BE2C (cell line): ENCODE measurements at regions not wholly inside any gene's neighbourhood (a gene's known extent, or its start where the extent isn't known, plus 50 kb on each side); places are given as distances from the start of the nearest gene placed in this dataset.

Experiments
- DNase-seq: peaks from one replicate; pipeline ENCODE4 v3.0.0-alpha.2; 2020
- H3K27me3 ChIP-seq: fragments of 250-450 bp; sonication (Bioruptor Pico); 2 replicates; pipeline ENCODE4 v1.5.1; 2020; ENCODE audit warnings: mild to moderate bottlenecking
- H3K36me3 ChIP-seq: fragments of 250-450 bp; sonication (Bioruptor Pico); 2 replicates; pipeline ENCODE4 v1.5.1; 2020; ENCODE audit warnings: mild to moderate bottlenecking
- H3K4me1 ChIP-seq: fragments of 250-450 bp; sonication (Bioruptor Pico); 2 replicates; pipeline ENCODE4 v1.5.1; 2020
- H3K4me3 ChIP-seq: 2 replicates; pipeline ENCODE4 v1.5.1; 2011; ENCODE audit warnings: low read depth, low read length
- H3K9me3 ChIP-seq: fragments of 250-450 bp; sonication (Bioruptor Pico); 2 replicates; pipeline ENCODE4 v1.5.1; 2020
- TF ChIP-seq, protein P1 (sequence below): IDR thresholded peaks from 2 replicates; pipeline ENCODE4 v1.5.1; 2012; ENCODE audit warnings: mild to moderate bottlenecking, low read depth, low read length

DNA sequence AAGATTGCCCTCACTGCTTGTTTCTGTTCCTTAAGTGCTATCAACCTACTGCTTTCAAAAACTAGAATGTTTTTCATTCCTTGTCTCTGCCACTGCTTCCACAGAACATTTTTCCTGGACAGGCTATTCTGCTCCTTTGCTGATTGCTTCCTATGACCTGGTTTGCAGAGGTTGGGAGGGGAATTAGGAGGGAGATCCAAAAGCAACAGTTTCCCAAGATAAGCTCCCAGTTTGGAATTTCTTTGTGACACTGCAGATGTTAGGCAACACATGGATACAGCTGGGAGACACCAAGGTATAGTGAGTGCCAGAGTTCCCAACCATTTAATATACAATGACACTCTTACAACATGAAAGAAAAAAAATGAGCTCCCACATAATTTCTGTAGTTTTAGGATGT lies 1036.5 kb downstream of the ROBO2 start:
- Histone ChIP-seq H3K4me1 (no peaks in the 10 kb centered on the region), H3K27me3 (no peaks in the 10 kb centered on the region), H3K9me3 (no peaks in the 10 kb centered on the region), H3K36me3 (no peaks in the 10 kb centered on the region), H3K4me3 (no peak overlapping the region)
- TF ChIP-seq, protein P1, sequence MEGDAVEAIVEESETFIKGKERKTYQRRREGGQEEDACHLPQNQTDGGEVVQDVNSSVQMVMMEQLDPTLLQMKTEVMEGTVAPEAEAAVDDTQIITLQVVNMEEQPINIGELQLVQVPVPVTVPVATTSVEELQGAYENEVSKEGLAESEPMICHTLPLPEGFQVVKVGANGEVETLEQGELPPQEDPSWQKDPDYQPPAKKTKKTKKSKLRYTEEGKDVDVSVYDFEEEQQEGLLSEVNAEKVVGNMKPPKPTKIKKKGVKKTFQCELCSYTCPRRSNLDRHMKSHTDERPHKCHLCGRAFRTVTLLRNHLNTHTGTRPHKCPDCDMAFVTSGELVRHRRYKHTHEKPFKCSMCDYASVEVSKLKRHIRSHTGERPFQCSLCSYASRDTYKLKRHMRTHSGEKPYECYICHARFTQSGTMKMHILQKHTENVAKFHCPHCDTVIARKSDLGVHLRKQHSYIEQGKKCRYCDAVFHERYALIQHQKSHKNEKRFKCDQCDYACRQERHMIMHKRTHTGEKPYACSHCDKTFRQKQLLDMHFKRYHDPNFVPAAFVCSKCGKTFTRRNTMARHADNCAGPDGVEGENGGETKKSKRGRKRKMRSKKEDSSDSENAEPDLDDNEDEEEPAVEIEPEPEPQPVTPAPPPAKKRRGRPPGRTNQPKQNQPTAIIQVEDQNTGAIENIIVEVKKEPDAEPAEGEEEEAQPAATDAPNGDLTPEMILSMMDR: no peak
- DNase-seq: no peak

DNA sequence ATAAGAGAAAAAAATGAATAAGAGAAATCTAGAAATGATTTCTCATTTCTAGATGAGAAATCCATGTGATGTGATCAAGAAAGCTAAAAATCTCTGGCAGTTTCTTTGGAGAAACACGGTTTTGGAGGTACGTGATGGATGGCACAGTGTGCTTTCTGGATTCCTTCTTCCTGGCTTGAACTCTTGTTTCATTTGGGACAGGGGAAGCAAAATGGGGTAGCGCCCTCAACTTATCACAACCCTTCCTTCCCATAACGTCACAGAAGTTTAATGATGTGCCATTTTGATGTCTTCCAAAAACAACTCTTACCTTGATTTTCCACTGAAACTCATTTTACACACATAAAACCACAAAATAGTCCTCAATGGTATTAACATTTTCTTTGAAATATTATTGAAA lies 1037.3 kb downstream of the ROBO2 start:
- no peak for DNase-seq
- no peaks in the 10 kb centered on the region for H3K36me3 ChIP-seq
- H3K9me3 ChIP-seq: no peaks in the 10 kb centered on the region
- H3K27me3 ChIP-seq: no peaks in the 10 kb centered on the region
- no peaks in the 10 kb centered on the region for H3K4me1 ChIP-seq
- H3K4me3 ChIP-seq: no peak overlapping the region
- TF ChIP-seq, protein P1: no peak

DNA sequence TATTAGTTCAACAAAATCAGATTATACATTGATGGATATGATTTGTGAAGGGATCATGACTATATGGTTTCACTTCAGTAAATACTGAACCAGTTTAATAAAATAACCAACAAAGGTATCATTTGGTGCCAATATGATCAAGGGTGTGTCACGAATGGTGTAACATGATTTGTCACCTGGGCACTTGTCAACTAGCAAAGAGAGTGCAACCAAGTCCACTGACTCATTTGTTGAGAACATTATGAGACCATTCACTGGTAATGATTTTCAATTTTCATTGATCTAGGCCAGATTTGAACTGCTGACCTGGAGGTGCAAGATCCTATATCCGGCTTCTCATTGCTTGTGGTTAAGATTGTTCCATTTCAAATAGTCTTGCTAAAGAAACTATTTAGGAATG lies 1037.9 kb downstream of the ROBO2 start:
- TF ChIP-seq, protein P1: no peak
- H3K27me3 ChIP-seq: no peaks in the 10 kb centered on the region
- DNase-seq: no peak
- no peak overlapping the region for H3K4me3 ChIP-seq
- no peaks in the 10 kb centered on the region for H3K36me3 ChIP-seq
- no peaks in the 10 kb centered on the region for H3K9me3 ChIP-seq
- no peaks in the 10 kb centered on the region for H3K4me1 ChIP-seq

DNA sequence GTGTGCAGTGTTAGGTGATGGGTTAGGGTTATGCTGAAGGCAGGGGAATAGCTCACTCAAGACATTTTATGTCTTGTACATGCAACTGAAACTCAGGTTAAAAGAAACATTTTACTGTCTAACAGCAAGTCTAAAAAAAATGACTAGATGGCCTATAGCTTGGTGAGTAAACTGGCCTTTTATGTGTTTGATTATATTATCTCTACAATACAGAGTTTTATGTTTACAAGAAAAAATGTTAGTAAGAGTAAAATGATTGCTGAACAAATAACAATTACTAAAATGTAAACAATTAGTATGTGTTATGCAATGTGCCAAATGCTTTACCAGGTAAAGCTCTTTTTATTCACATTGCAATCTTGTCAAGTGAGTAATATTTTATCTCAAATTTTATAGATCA lies 1039.6 kb downstream of the ROBO2 start:
- Histone ChIP-seq H3K4me3 (no peak overlapping the region), H3K4me1 (no peaks in the 10 kb centered on the region), H3K27me3 (no peaks in the 10 kb centered on the region), H3K9me3 (no peaks in the 10 kb centered on the region), H3K36me3 (no peaks in the 10 kb centered on the region)
- TF ChIP-seq, protein P1: no peak
- DNase-seq: no peak

DNA sequence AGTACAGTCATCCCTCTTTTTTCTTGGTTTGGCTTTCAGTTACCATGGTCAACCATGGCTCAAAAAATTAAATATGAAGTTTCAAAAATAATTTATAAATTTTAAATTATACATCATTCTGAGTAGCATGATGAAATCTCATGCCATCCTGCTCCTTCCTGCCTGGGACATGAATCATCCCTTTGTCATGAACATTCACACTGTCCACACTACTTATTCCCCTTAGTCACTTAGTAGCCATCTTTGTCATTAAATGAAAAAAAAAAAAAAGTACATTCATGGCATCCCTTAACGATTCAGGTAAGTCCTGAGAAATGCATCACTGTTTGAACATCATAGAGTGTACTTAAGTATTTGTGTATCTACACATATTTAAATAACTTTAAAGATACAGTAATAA lies 1046.3 kb downstream of the ROBO2 start:
- TF ChIP-seq, protein P1: no peak
- Histone ChIP-seq H3K27me3 (no peaks in the 10 kb centered on the region), H3K4me1 (no peaks in the 10 kb centered on the region), H3K9me3 (no peaks in the 10 kb centered on the region), H3K4me3 (no peak overlapping the region), H3K36me3 (no peaks in the 10 kb centered on the region)
- no peak for DNase-seq

DNA sequence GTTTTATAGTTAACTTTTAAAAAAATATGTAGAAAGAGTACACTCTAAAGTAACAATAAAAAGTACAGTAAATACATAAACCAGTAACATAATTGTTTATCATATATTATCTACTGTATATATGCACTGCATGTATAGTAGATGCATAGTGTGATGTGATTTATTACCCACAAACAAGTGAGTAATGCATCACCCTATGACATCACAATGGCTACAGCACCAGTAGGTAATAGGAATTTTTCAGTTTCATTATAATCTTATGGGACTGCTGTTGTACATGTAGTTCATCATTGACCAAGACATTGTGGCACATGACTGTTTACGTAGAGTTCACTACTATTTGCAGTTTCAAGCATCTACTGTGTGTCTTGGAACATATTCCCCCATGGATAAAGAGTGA lies 1047.2 kb downstream of the ROBO2 start:
- Histone ChIP-seq H3K9me3 (no peaks in the 10 kb centered on the region), H3K4me3 (no peak overlapping the region)
- TF ChIP-seq, protein P1: no peak

More for the DNA sequence above, 1047.2 kb downstream of the ROBO2 start:
- Histone ChIP-seq H3K27me3 (no peaks in the 10 kb centered on the region), H3K36me3 (no peaks in the 10 kb centered on the region), H3K4me1 (no peaks in the 10 kb centered on the region)
- no peak for DNase-seq
